ENCODE measurements at regions not wholly inside any gene's neighbourhood (a gene's known extent, or its start where the extent isn't known, plus 50 kb on each side); places are given as distances from the start of the nearest gene placed in this dataset.

DNA sequence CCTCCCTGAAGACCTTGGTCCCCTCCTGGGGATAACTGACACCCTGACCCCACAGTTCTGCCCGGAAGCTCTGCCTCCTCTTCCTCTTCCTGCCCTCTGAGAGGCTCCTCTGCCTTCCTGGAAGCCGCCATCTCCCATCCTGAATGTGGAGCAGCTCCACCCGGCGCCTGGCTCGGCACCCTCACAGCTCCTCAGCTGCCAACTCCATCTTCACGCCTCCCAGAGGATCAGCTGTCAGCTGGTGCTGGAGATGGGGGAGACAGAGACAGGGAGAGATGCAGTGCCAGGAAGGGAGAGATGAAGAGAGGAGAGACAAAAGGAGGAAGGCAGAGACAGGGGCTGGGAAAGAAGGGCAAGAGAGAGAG, 210.4 kb upstream of the CSF3R start:
- DNase-seq (ENCODE audit: low read depth): no peak

GRCh38 chr1:36692465-36693160, 209.9 kb upstream of the CSF3R start:
- DNase-seq (ENCODE audit: low read depth): no peak
- no peak for TF ChIP-seq CTCF (IDR thresholded peaks at IDR 0.05; ENCODE audit: low read length, missing control alignments)
- no peak overlapping the region for H3K4me3 ChIP-seq (replicated peaks; ENCODE audit: low read depth, low read length)

More for the DNA sequence above, 210.4 kb upstream of the CSF3R start:
- no peak overlapping the region for H3K4me3 ChIP-seq (replicated peaks; ENCODE audit: low read depth, low read length)
- TF ChIP-seq CTCF (IDR thresholded peaks at IDR 0.05; ENCODE audit: low read length, missing control alignments): no peak

DNA sequence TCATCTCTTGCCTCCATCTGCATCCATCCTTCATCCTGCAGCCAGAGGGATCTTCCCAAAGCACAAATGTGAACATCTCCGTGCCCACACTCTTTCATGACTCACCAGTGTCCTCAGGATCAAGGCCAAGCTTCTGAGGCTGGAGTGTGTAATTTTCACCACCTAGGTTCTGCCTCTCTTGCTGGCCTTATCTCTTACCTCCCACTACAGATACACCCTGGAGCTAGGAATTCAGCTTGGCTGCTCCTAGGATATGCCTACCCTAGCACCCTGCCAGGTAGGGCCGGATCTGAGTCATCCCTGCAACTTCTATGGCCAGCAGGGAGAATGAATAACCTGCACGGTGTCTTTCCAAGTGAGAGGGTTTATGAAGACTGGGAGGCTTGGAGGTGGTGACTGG, 208.7 kb upstream of the CSF3R start:
- H3K4me3 ChIP-seq (replicated peaks; ENCODE audit: low read depth, low read length): no peak overlapping the region
- TF ChIP-seq CTCF (IDR thresholded peaks at IDR 0.05; ENCODE audit: low read length, missing control alignments): no peak
- DNase-seq (ENCODE audit: low read depth): no peak

- H3K4me3 ChIP-seq (replicated peaks; ENCODE audit: low read depth, low read length): no peak overlapping the region
- no peak for TF ChIP-seq CTCF (IDR thresholded peaks at IDR 0.05; ENCODE audit: low read length, missing control alignments)
- no peak for DNase-seq (ENCODE audit: low read depth)
Measured at GRCh38 chr1:36689992-36690391, 207.3 kb upstream of the CSF3R start.

- no peak overlapping the region for H3K4me3 ChIP-seq (replicated peaks; ENCODE audit: low read depth, low read length)
- no peak for TF ChIP-seq CTCF (IDR thresholded peaks at IDR 0.05; ENCODE audit: low read length, missing control alignments)
- no peak for DNase-seq (ENCODE audit: low read depth)
Measured at GRCh38 chr1:36687312-36687711, 204.6 kb upstream of the CSF3R start.

DNA sequence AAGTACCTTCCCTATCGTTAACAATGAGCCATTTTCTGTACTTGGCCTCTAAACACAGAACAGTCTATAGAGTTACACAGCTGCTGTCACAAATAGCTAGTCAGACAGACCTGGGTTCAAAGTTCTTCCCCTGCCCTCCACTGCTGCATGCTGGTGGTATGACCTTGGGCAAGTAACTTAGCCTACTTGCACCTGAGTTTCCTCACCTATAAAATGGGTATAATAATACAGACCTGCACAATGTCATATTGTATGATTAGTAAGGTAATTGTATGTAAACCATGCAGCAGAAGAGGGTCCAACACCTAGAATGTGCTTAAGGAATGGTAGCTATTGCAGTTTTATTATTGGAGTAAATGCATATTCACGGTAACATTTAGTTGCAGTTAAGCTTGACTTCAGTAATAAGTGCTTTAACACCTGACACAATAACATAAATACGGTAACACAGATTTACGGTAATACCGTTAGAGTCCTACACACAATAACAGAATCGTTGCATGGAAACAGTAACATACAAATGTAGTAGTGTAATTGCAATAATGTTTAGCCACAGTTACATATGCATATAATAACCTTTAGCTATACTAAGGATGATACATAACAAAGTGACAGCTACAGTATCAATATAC, 193.3 kb upstream of the CSF3R start:
- no peak for DNase-seq (ENCODE audit: low read depth)
- H3K4me3 ChIP-seq (replicated peaks; ENCODE audit: low read depth, low read length): no peak overlapping the region
- no peak for TF ChIP-seq CTCF (IDR thresholded peaks at IDR 0.05; ENCODE audit: low read length, missing control alignments)

DNA sequence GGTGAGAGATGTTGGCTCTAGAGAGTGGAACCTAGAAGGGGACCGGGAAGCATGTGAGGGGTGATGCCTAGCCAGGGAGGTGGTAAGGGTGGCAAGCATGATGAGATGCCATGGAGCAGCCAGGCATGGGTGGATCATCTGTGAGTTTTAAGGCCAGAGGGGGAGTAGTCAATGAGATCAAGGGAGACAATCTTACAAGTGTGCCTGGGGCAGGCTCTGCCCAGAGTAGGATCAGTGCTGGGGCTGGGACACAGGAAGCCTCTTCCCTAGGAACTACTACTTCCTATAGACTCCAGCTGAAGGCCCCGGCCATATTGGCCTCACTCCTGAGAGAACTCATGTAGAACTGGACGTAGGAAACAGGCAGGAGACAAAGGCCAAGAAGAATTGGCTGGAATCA, 192.4 kb upstream of the CSF3R start:
- no peak overlapping the region for H3K4me3 ChIP-seq (replicated peaks; ENCODE audit: low read depth, low read length)
- TF ChIP-seq CTCF (IDR thresholded peaks at IDR 0.05; ENCODE audit: low read length, missing control alignments): no peak
- no peak for DNase-seq (ENCODE audit: low read depth)

Measured in fibroblast of pulmonary artery (primary cell).